ENCODE measurements at regions not wholly inside any gene's neighbourhood (a gene's known extent, or its start where the extent isn't known, plus 50 kb on each side); places are given as distances from the start of the nearest gene placed in this dataset.

DNA sequence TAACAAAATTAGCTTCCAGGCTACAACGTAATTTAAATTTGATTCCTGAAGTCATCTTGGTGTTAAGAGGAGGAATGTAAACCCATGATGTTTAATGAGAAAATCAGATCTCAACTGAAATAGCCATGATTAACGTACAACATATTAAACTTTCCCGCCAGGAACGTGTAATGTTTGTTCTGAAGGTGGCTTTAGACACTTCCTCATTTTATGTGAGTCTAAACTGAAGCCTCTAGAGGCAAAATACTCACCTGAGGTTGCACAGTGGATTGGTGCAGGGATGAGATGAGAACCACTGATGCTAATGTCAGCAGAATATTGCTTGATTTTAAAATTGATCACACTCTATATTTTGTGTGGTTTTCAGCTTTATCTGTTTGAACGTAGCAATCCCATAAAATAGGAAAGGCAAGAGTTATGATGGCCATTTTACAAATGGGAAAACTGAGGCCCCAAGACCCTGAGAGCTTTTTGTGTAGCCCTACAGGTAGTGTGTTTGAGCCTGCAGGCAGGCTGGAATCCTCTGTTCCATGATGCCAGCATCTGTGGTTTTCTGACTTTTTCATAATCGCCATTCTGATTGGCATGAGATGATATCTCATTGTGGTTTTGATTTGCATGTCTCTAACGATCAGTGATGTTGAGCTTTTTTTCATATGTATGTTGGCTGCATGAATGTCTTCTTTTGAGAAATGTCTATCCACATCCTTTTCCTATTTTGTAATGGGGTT lies 243.7 kb upstream of the BMPER start:
- ATAC-seq (ENCODE audit: low read depth in 2 of 2) (no peak), DNase-seq (no peak)
- no peaks in the 10 kb centered on the region for H3K36me3 Mint-ChIP-seq
- H3K27ac Mint-ChIP-seq: peak overlapping the region in 3 of 6 donors; percentile 33 to 60 (median 54)
- peaks cover 0 to 7% (median 4%) of the 10 kb centered on the region in 3 donors for H3K4me1 Mint-ChIP-seq
- H3K27me3 Mint-ChIP-seq: no peaks in the 10 kb centered on the region
- no peak overlapping the region for H3K4me3 Mint-ChIP-seq
- peaks cover 0 to 12% (median 0%) of the 10 kb centered on the region in 7 donors for H3K9me3 Mint-ChIP-seq

DNA sequence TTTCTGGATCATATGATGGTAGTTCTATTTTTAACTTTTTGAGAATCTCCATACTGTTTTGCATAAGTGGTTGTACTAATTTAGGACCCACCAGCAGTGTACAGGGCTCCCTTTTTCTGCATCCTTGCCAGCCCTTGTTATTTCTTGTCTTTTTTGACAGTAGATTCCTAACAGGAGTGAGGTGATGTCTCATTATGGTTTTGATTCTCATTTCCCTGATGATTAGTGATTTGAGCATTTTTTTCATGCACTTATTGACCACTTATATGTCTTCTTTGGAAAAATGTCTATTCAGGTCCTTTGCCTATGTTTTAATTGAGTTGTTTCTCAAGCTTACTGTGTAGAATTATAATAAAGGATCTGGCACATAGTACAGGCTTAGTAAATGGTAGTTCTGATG lies 238.8 kb upstream of the BMPER start:
- no peak for DNase-seq

GRCh38 chr7:33667196-33667595 lies 238.1 kb upstream of the BMPER start:
- peaks cover 15 to 18% (median 17%) of the 10 kb centered on the region in 3 donors for H3K4me1 Mint-ChIP-seq
- H3K36me3 Mint-ChIP-seq: no peaks in the 10 kb centered on the region
- DNase-seq: no peak
- peaks cover 0 to 3% (median 0%) of the 10 kb centered on the region in 7 donors for H3K9me3 Mint-ChIP-seq
- no peaks in the 10 kb centered on the region for H3K27me3 Mint-ChIP-seq
- no peak for ATAC-seq (ENCODE audit: low read depth in 2 of 2)
- no peak overlapping the region for H3K4me3 Mint-ChIP-seq
- H3K27ac Mint-ChIP-seq: no peak overlapping the region

More for the DNA sequence above, 238.8 kb upstream of the BMPER start:
- H3K4me3 Mint-ChIP-seq: no peak overlapping the region
- no peaks in the 10 kb centered on the region for H3K27me3 Mint-ChIP-seq
- H3K4me1 Mint-ChIP-seq: peaks cover 9 to 18% (median 10%) of the 10 kb centered on the region in 3 donors
- H3K36me3 Mint-ChIP-seq: no peaks in the 10 kb centered on the region
- no peak for ATAC-seq (ENCODE audit: low read depth in 2 of 2)
- no peak overlapping the region for H3K27ac Mint-ChIP-seq
- peaks cover 0 to 3% (median 0%) of the 10 kb centered on the region in 7 donors for H3K9me3 Mint-ChIP-seq

DNA sequence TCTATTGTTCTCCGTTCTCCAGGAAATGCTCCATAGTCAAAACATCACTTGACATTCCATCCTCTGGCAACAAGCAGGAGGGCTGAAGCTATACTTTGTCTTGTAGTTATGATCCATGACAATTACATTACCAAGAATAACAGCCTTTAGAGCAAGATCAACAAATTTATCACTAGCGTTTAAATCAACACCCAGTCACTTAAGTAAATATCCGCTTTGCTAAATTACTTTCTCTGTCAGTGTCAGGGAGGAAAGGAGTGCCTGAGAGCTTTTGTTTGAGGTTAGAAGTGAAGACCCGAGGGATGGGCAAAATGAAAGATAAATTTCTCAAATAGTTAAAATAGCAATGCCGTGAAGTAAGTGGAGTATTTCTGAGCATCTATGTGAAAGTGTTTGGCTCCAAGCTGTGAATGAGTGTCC lies 236.1 kb upstream of the BMPER start:
- Mint-ChIP-seq H3K4me3 (no peak overlapping the region), H3K27me3 (no peaks in the 10 kb centered on the region), H3K27ac (peak overlapping the region in 1 of 6 donors; percentile 13), H3K36me3 (no peaks in the 10 kb centered on the region), H3K4me1 (peaks cover 20 to 26% (median 24%) of the 10 kb centered on the region in 3 donors), H3K9me3 (peaks cover 0 to 3% (median 0%) of the 10 kb centered on the region in 7 donors)
- no peak for DNase-seq
- ATAC-seq (ENCODE audit: low read depth in 2 of 2): no peak

- Mint-ChIP-seq H3K27me3 (no peaks in the 10 kb centered on the region), H3K9me3 (no peaks in the 10 kb centered on the region), H3K4me1 (peaks cover 20 to 26% (median 24%) of the 10 kb centered on the region in 3 donors), H3K4me3 (peak overlapping the region in 7 of 8 donors; percentile 39 to 80 (median 56)), H3K27ac (peak overlapping the region; percentile 29 to 95 (median 72)), H3K36me3 (peaks cover 0 to 4% of the 10 kb centered on the region in 2 donors)
- peak; percentile 74 to 82 for ATAC-seq (ENCODE audit: low read depth in 2 of 2)
- no peak for DNase-seq
Observed at GRCh38 chr7:33671531-33672262, 233.6 kb upstream of the BMPER start.

GRCh38 chr7:33673029-33673700 lies 232.2 kb upstream of the BMPER start:
- H3K36me3 Mint-ChIP-seq: peaks cover 0 to 4% of the 10 kb centered on the region in 2 donors
- no peaks in the 10 kb centered on the region for H3K27me3 Mint-ChIP-seq
- ATAC-seq (ENCODE audit: low read depth in 2 of 2) (no peak), DNase-seq (no peak)
- peak overlapping the region in 3 of 6 donors; percentile 55 to 87 (median 80) for H3K27ac Mint-ChIP-seq
- H3K9me3 Mint-ChIP-seq: no peaks in the 10 kb centered on the region
- peak overlapping the region in 4 of 8 donors; percentile 26 to 69 (median 50) for H3K4me3 Mint-ChIP-seq
- peaks cover 20 to 26% (median 24%) of the 10 kb centered on the region in 3 donors for H3K4me1 Mint-ChIP-seq

GRCh38 chr7:33674804-33675411 lies 230.4 kb upstream of the BMPER start:
- H3K4me1 Mint-ChIP-seq: peaks cover 20 to 26% (median 24%) of the 10 kb centered on the region in 3 donors
- H3K9me3 Mint-ChIP-seq: peaks cover 4 to 13% (median 9%) of the 10 kb centered on the region in 7 donors
- DNase-seq (no peak), ATAC-seq (ENCODE audit: low read depth in 2 of 2) (no peak)
- H3K36me3 Mint-ChIP-seq: peaks cover 10 to 14% of the 10 kb centered on the region in 2 donors
- peak overlapping the region in 3 of 6 donors; percentile 25 to 38 (median 25) for H3K27ac Mint-ChIP-seq
- H3K27me3 Mint-ChIP-seq: no peaks in the 10 kb centered on the region
- no peak overlapping the region for H3K4me3 Mint-ChIP-seq

DNA sequence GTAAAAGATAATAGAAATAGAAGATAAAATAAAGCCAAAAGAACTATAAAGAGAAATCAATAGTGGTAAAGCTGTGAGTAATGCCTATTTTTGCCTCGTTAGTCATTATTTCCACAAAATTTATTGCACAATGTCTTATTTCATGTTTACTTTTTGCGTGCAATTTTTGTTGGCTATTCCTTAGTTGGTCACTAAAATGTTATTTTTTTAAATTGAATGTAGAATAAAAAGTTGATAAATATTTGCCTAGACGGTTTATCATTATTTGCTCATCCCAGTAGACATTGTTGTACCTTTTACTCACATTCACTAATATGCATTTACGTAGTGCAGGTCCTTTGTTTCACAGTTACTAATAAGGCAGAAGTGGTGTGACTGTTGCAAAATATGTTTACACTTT lies 227.8 kb upstream of the BMPER start:
- peaks cover 2 to 7% (median 4%) of the 10 kb centered on the region in 3 donors for H3K4me1 Mint-ChIP-seq
- no peaks in the 10 kb centered on the region for H3K27me3 Mint-ChIP-seq
- H3K9me3 Mint-ChIP-seq: peaks cover 4 to 17% (median 16%) of the 10 kb centered on the region in 7 donors
- DNase-seq: no peak
- peaks cover 16 to 26% of the 10 kb centered on the region in 2 donors for H3K36me3 Mint-ChIP-seq
- no peak for ATAC-seq (ENCODE audit: low read depth in 2 of 2)
- no peak overlapping the region for H3K4me3 Mint-ChIP-seq
- no peak overlapping the region for H3K27ac Mint-ChIP-seq

DNA sequence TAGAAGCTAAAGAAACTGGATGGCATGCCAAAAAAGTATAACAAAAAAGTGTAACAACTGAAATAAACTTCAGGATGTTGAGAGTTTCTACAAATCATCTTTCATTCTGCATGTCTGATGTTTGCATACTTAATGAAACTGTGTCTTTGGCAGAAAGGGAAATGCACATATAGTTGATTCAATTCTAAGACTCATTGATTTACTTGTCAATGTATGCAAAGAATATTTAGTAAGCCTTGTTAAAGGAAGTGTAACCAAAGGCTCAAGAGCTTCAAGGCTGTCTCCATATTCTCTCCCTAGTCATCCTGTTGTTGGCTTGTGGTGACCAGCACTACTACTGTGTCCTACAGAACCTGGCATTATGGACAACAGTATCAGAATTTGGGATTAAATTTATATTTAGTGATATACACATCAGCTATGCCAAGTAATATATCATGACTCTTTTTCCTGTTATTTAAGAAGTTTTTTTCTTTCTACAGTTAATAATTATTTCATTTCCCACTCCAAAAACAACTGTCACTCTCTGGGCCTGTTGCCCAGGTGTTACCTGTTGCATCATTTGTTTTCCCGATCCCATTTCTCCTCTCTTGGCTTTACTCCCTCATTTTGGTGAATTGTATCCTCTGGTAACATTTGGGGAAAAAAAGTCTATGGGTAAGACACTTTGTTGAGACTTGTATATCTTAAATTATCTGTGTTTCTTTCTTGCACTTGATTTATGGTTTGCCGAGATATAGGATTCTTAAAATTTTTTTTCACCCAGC lies 226.6 kb upstream of the BMPER start:
- no peaks in the 10 kb centered on the region for H3K4me1 Mint-ChIP-seq
- peaks cover 4 to 18% (median 16%) of the 10 kb centered on the region in 7 donors for H3K9me3 Mint-ChIP-seq
- H3K27ac Mint-ChIP-seq: no peak overlapping the region
- ATAC-seq (ENCODE audit: low read depth in 2 of 2) (no peak), DNase-seq (no peak)
- H3K36me3 Mint-ChIP-seq: peaks cover 16 to 26% of the 10 kb centered on the region in 2 donors
- no peaks in the 10 kb centered on the region for H3K27me3 Mint-ChIP-seq
- no peak overlapping the region for H3K4me3 Mint-ChIP-seq

GRCh38 chr7:33680682-33681081 lies 224.7 kb upstream of the BMPER start:
- H3K27me3 Mint-ChIP-seq: no peaks in the 10 kb centered on the region
- no peak overlapping the region for H3K4me3 Mint-ChIP-seq
- no peaks in the 10 kb centered on the region for H3K4me1 Mint-ChIP-seq
- no peak for DNase-seq
- ATAC-seq (ENCODE audit: low read depth in 2 of 2): no peak
- peaks cover 4 to 23% (median 16%) of the 10 kb centered on the region in 7 donors for H3K9me3 Mint-ChIP-seq
- H3K36me3 Mint-ChIP-seq: peaks cover 12 to 32% of the 10 kb centered on the region in 2 donors
- H3K27ac Mint-ChIP-seq: no peak overlapping the region

- H3K36me3 Mint-ChIP-seq: peaks cover 0 to 29% of the 10 kb centered on the region in 2 donors
- H3K4me1 Mint-ChIP-seq: no peaks in the 10 kb centered on the region
- peaks cover under 1 to 11% (median 2%) of the 10 kb centered on the region in 7 donors for H3K9me3 Mint-ChIP-seq
- no peak overlapping the region for H3K4me3 Mint-ChIP-seq
- no peak overlapping the region for H3K27ac Mint-ChIP-seq
- ATAC-seq (ENCODE audit: low read depth in 2 of 2) (no peak), DNase-seq (no peak)
- no peaks in the 10 kb centered on the region for H3K27me3 Mint-ChIP-seq
Observed at GRCh38 chr7:33685503-33685902, 219.8 kb upstream of the BMPER start.

GRCh38 chr7:33685981-33686683 lies 219.2 kb upstream of the BMPER start:
- peaks cover 0 to 11% (median 2%) of the 10 kb centered on the region in 7 donors for H3K9me3 Mint-ChIP-seq
- no peaks in the 10 kb centered on the region for H3K4me1 Mint-ChIP-seq
- peaks cover 0 to 31% of the 10 kb centered on the region in 2 donors for H3K36me3 Mint-ChIP-seq
- H3K4me3 Mint-ChIP-seq: no peak overlapping the region
- DNase-seq: no peak
- no peaks in the 10 kb centered on the region for H3K27me3 Mint-ChIP-seq
- no peak for ATAC-seq (ENCODE audit: low read depth in 2 of 2)
- no peak overlapping the region for H3K27ac Mint-ChIP-seq

Data from naive B cell (primary cell).